Posterior vena cava (tissue), 2 donors: ENCODE measurements at regions not wholly inside any gene's neighbourhood (a gene's known extent, or its start where the extent isn't known, plus 50 kb on each side); places are given as distances from the start of the nearest gene placed in this dataset.

ENCODE experiments used
- DNase-seq: peaks from one replicate; pipeline ENCODE4 v3.0.0-alpha.2; 2020; ENCODE audit warnings: low spot score
- intact Hi-C, 2 donors: fragments of 100-400 bp; cut with DNase I; formaldehyde crosslinking; loops; one replicate each; pipeline versions ENCODE4 v1.14.1 to v1.14.2; 2022 to 2023
- donor health status: DM: yes; HTN: yes; CAD: no.
- donor health status: DM: yes; HTN: yes; CAD: no.

DNA sequence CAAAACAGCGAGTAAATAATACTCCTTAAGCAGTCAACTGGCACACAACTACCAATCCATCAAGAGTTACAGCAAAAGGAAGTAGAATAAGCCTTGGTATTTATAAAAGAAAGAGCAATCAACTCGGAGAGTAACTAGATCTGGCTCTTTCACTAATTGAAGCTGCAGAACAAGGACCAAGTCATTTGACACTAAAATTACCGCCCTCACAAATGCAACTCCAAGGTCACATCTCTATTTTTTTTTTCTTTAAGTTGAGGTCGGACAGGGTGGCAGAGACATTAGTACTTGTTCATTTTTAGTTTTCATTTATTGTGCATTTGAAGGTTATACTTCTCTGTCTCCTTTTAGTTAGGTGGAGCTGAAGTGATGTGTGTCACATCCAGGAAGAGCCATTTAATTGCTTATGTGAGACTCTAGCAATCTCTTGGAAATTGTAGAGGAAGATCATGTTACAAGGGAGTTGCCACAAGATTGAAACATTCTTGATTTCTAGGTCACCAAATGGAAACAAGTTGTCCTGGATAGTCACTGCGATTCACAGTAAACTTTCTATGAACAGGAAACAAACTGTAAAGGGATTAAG lies 138.1 kb upstream of the ADAMTS5 start:
- intact Hi-C loops: no loop called here
- DNase-seq: no peak

DNA sequence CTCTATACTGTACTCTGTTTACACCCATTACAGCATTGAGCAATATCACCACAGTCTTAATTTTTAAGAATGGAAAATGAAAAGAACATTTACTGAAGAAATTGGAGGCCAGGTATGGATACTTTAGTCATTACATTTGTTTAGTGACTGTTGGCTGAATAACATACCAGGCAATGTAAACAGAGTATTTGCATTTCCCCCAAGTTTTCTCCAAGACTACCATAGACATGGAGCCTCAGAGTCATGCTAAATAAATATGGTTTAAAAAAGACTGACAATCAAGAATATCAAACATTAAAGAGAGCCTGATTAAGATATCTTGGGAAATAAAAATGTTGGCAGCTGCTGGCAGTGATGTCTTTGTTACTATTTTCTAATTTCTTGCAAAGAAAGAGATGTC lies 136.9 kb upstream of the ADAMTS5 start:
- intact Hi-C loops: no loop called here
- no peak for DNase-seq

DNA sequence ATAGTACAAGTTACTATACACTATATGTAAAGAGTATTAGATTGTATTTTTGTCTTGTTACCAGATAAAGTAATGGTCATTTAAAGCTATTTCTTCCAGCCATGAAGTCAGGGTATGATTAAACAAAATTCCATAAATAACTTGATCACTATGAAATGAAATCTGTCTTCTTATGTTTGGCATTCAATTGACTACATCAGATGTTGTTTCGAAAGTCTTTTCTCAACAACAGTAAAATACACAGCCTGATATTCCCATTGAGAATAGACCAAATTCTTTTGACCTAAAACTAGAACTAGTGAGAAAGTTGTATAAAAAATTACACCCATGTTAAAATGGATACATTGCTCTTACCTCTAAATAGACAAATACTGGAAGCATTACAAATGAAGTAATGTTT lies 134.6 kb upstream of the ADAMTS5 start:
- no peak for DNase-seq
- intact Hi-C loops: no loop called here

DNA sequence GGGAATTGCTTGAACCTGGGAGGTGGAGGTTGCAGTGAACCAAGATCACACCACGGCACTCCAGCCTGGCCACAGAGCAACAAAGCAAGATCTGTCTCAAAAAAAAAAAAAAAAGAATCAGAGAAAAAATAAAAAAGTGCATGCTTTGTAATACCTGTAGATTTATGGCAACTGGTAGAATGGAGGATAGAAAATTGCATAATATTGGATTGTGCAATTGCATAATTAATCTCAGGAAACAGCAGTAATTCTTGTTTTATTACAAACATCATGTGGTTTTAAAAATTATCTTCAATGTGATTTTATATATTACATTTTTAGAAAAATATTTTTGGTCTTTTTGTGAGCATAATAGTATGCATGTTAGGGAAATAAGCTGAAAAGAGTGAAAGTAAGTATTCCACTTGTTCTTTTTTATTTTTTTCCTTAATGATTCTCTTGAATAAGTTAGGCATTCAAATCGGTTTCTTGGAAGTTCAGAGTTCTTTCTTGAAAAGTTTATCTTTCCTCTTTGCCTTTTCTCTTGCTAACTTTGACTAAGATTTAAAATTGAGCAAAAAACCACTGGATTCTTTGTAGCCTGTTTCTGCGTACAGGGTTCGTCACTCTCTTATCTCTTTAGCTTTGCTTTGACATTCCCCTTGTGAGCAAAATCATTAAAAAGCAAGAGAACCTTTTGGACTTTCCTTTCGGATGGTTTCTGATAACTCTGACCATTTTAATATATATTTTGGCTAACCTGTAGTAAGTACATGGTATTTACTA lies 127.5 kb upstream of the ADAMTS5 start:
- intact Hi-C loops: loop anchor here in 1 of 2 donors (5.0 kb wide), 1 partner anchor 147 kb away; no protein-coding TSS in a partner anchor
- DNase-seq: no peak

DNA sequence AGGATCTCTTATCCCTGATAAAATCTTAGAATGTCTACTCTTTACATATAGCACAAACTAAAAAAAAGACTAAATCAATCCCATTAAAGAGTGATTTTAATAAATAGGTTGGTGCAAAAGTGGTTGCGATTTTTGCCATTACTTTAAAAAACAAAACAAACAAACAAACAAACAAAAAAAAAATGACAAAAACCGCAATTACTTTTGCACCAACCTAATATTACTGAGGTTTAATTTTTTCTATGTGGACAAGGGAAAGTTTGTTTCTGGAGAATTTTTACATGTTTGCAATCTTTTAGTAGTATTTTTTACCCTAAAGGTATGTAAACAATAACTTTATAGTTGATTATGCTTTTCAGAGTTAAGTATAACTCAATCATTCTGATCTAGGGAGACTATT lies 119.7 kb upstream of the ADAMTS5 start:
- no peak for DNase-seq
- intact Hi-C loops: no loop called here

DNA sequence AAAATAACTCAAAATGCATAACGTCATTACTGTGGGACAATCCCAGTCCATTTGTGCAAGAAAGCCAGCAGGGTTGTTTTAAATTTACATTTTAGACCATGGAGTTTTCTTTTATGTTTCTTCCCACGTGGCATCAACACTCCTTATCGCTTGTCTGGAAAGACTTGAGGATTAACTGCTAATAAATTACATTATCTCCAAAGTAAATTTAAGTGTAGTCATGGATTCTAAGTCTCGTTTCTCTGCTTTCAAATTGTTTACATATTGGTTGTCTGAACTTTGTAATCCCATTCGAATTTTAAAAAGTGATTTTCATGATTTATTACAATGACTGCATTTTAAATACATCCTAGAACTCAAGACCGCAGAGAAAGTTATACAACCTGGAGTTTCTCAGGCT lies 119.3 kb upstream of the ADAMTS5 start:
- intact Hi-C loops: no loop called here
- no peak for DNase-seq

DNA sequence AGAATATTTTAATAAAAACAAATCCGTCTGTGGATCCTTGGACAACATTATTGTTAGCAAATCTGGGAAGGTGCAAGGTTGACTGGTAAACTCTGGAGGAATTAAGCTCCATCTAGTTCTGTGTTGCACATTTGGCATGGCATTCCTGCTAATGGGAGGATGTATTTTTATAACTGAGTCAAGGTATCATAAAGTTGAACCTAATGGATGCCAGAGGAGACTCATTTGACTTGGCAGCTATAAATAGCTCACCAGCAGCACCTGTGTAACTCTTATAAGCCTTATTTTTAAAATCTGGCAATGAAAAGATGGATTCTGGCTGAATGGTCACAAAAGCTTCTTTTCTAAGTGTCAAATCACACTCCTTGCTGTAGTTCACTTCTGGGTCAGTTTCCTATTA lies 118.5 kb upstream of the ADAMTS5 start:
- no peak for DNase-seq
- intact Hi-C loops: no loop called here

DNA sequence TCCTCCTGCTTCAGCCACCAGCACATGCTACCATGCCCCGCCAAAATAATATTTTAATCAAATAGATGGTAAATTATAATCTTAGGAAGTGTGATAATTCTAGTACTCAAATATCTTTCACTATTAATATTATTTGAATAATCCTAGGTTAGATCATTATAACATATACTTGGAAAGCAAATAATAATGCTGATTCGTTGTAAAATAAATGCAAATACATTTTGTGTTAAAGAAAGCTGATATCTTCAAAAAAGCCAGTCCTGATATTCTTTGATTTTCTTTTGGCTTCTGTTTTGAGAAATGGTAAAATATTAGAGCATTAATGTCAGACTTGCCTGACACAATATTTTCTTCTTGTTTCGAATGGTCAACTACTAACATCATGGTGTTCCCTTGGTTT lies 116.3 kb upstream of the ADAMTS5 start:
- DNase-seq: no peak
- intact Hi-C loops: no loop called here

DNA sequence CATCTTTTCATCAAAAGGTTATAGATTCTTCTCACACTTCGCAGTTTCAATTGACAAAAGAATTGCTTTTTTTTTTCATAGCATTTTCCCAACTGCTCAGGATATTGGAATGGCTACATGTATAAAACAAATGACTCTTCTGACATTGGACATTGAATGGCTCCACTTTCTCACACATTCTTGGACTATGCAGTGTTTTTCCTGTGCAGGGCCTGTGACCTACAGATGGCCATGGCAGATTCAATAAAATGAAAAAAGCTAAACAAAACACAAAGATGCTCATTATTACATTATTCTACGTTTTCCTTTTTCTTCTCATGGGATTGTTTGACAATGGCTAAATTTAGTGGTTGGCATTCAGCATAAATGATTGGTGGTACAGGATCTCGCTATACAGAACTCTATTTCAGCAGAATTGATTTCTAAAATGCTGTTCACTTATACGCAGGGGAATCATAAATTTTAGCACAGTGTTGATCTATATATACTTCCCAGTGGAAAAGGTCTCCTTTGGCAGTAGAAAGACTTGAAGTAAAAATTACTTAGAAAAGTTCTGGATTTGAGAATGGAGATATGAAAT lies 115.6 kb upstream of the ADAMTS5 start:
- DNase-seq: no peak
- intact Hi-C loops: no loop called here

DNA sequence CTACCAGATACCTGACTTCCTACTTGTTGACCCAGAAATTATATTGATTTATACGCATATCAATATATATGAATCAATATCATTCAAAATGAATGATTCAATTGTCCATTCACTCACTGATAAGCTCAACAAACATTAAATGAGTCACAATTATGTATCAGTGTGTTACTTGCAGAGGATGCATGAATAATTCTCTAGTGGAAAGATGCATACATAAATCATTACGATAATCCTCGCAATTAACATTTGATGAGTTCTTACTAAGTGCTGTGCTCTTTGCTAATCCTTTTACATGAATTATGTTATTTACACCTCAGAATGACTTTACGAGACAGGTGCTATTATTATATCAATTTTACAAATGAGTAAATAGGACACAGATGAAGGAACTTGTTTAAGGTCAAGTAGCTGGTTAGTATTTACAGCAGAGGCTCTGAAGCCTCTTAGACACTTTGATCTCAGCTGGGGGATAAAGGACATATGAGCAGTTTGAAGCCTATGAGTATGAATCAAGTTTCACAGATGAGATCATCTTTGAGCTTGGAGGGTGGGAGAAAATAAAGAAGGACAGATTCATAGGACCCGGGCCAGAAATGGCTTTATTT lies 112.8 kb upstream of the ADAMTS5 start:
- intact Hi-C loops: no loop called here
- no peak for DNase-seq

DNA sequence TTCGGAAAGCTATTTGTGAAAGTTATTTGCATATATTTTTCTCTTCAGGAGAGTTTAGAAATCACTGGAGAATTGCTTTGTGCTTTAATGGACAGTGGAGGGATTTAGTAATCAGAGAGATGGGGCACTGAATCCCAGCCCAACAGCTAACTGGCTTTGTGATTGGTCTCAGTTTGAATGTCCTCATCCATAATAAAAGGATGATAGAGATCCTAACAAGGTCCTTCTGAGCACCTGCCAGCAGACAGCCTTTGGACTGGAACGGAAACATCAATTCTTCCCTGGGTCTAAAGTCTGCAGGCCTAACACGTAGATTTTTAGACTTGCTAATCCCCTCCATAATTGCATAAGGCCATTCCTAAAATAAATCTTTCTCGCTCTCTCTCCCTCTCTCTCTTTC lies 112.0 kb upstream of the ADAMTS5 start:
- DNase-seq: no peak
- intact Hi-C loops: no loop called here

DNA sequence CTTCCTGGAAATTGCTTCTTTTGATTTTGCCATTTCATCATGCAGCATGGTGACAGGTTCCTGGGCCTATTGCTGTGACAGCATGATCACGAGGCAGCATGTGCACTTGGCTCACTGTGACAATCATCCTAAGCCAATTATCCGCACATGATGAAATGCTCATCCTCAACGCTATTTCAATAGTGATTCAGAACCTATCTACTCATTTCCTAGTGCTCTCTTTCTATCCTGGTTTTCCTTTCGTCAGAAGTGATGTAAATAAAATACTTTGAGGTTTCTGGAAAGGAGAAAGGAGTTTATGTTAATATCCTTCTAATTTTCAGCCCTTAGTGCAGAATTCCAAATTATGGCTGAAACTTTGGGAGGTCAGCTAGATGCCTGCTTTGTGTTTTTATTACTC lies 110.6 kb upstream of the ADAMTS5 start:
- DNase-seq: no peak
- intact Hi-C loops: no loop called here

DNA sequence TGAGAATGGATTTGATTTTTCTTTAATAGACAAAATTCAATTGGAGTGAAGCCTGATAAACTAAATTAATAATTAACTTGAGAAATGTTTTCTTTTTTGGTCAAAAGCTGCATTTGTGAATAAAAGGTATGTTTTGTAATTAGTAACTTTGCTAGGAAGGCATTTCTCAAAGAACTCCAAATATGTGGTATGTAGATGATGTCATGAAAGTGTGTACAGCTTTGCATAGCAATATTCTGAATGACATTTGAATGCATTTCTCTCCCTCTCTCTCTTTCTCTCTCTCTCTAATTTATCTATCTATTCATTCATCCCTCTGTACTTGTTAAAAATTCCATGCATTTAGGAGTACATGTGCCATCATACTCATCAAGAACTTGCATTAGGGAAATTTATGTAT lies 109.1 kb upstream of the ADAMTS5 start:
- no peak for DNase-seq

DNA sequence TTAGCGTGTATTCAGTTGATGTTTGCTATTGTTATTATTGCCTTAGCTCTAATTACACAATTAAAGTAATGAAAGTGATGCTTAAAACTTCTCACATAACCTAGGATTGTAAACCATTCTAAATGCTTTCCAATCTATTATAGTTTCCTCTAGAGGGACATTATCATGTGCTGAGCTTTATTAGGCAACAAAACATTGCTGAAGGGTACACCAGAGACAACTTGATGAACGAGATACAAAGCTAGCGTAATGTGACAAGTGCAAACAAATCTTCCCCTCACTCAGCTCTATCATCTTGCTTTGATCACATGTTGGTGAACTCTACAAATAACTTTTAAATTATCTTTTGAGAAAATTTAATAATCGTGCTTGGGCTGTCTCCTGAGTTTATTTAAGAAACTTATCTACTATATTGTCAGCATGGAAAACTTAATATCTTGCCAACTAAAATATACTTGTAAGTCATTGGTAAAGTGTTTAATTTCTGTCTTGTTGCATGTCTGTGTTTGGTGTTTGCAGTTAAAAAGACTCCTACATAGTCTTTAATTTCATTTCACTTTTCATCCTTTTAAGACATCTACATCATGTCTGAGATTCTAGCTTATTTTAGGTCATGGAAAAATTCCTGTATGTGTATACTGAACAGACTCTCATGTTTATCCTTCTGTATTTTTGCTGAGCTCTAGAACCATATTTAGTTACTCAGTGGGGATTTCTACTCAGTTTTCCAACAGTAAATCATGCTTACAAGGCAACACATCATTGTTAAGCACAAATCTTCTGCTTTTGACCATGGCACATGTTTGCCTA lies 104.2 kb upstream of the ADAMTS5 start:
- intact Hi-C loops: no loop called here

More for the DNA sequence above, 109.1 kb upstream of the ADAMTS5 start:
- intact Hi-C loops: no loop called here

DNA sequence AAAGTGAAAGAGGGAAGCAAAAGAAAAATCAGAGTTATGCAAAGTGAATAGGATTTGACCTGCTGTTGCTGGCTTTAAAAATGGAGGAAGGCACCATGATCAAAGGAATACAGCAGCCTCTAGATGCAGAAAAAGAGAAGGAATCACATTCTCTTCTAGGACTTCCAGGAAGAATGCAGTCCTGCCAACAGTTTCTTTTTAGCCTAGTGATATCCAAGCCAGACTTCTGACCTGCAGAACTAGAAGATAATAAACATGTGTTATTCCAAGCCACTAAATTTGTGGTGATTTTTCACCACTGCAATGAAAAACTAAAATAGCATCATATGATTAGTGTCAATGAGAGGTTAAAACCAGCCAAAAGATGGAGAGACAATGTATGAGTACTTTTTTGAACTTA lies 101.9 kb upstream of the ADAMTS5 start:
- DNase-seq: no peak
- intact Hi-C loops: no loop called here

More for the DNA sequence above, 104.2 kb upstream of the ADAMTS5 start:
- no peak for DNase-seq

DNA sequence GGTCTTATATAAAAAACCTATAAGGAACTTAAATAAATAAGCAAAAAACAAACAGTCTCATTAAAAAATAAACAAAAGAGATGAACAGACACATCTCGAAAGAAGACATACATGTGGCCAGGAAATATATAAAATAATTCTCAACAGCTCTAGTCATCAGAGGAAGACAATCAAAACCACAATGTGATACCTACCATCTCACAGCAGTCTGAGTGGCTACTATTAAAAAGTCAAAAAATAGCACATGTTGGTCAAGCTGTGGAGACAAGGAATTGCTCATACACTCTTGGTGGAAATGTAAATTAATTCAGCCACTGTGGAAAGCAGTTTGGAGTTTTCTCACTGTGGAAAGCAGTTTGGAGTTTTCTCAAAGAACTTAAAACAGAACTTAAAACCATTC lies 100.3 kb upstream of the ADAMTS5 start:
- intact Hi-C loops: no loop called here
- DNase-seq: no peak

DNA sequence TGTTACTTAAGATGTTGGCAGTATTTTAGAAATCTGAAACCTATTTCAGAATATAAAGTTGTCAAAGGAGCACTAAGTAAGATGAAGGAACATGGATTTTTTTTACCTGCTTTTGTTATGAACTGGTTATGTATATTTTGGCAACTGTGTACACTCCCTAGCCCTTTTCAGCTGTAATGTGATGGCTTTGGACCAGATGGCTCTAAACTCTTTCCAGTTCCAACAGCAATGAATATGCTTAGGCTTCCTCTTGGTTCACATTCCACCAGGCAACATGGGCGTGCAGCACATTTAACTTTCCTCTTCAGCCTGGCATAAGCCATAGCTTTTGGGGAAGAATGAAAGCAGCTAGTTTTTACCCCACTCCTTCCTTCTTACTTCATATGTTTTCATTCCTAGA lies 95.6 kb upstream of the ADAMTS5 start:
- DNase-seq: no peak
- intact Hi-C loops: no loop called here

DNA sequence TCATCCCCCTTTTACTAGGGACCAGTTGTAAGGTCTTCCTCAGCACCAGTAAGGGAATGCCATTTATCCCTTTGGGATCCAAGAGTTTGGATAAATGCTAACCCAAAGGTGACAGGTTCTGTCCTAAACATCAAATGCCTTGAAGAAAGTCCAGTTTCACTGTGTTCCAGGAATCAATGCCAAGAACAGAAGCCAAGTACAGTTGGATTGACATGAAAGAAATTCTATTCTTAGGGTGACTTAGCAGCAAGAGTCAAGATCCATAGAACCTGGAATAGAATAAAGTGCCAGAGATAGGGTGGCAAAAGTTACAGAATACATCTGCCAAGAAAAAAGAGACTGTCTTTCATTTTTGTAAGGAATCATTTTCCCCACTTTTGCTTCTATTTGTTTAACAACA lies 94.9 kb upstream of the ADAMTS5 start:
- intact Hi-C loops: no loop called here
- DNase-seq: no peak

DNA sequence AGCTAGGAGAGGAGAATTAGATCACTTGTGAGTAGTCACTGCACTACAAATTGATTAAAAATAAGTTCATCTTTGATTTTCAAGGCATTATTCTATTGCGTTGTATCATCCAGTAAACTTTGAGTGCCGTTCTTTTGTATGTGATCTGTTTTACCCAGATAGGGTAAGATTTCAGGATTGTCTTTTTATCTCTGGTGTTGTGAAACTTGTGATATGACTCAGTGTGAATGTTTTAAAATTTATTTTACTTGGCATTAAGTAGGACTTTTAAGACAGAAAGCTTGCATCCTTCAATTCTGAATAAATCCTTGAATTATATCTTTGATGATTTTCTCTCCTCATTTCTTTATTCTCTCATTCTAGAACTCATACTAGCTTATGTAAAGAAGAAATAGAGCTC lies 93.3 kb upstream of the ADAMTS5 start:
- DNase-seq: no peak
- intact Hi-C loops: no loop called here
